GM23248 (cell line): ENCODE measurements at regions not wholly inside any gene's neighbourhood (a gene's known extent, or its start where the extent isn't known, plus 50 kb on each side); places are given as distances from the start of the nearest gene placed in this dataset.

Experiments used
- EZH2 ChIP-seq: fragments of 200-600 bp; sonication (generic); IDR thresholded peaks from 2 replicates; pipeline ENCODE4 v1.6.1; 2018; ENCODE audit warnings: antibody characterized with exemption, mild to moderate bottlenecking; ENCODE audit not compliant: insufficient read depth, poor library complexity, severe bottlenecking
- EZH2phosphoT487 ChIP-seq: fragments of 200-600 bp; sonication (generic); IDR thresholded peaks from 2 replicates; pipeline ENCODE4 v1.6.1; 2018; ENCODE audit warnings: antibody characterized with exemption, moderate library complexity, mild to moderate bottlenecking, low read depth; ENCODE audit not compliant: insufficient read depth

- TF ChIP-seq EZH2phosphoT487 (no peak), EZH2 (no peak)
Measured at GRCh38 chr1:192756314-192756713, 52.5 kb upstream of the RGS2 start.
